Suprapubic skin (tissue), 4 donors: ENCODE measurements at regions not wholly inside any gene's neighbourhood (a gene's known extent, or its start where the extent isn't known, plus 50 kb on each side); places are given as distances from the start of the nearest gene placed in this dataset.

ENCODE experiments used
- DNase-seq, 2 donors: peaks; one replicate each; pipeline ENCODE4 v3.0.0-alpha.2; 2019; ENCODE audit warnings: low spot score in 2 of 2
- H3K27ac ChIP-seq: fragments of 200-600 bp; sonication (generic); one replicate; pipeline ENCODE4 v1.5.1; 2019
- H3K27me3 ChIP-seq: fragments of 200-600 bp; sonication (generic); one replicate; pipeline ENCODE4 v1.5.1; 2019
- H3K36me3 ChIP-seq: fragments of 200-600 bp; sonication (generic); one replicate; pipeline ENCODE4 v1.5.1; 2019
- H3K4me1 ChIP-seq: fragments of 200-600 bp; sonication (generic); one replicate; pipeline ENCODE4 v1.5.1; 2019
- H3K4me3 ChIP-seq: fragments of 200-600 bp; sonication (generic); one replicate; pipeline ENCODE4 v1.5.1; 2019; ENCODE audit warnings: mild to moderate bottlenecking
- H3K9me3 ChIP-seq: fragments of 200-600 bp; sonication (generic); one replicate; pipeline ENCODE4 v1.5.1; 2019
- EP300 ChIP-seq: sonication (generic); formaldehyde crosslinking; IDR thresholded peaks from one replicate; pipeline ENCODE4 v1.6.1; 2017; ENCODE audit warnings: antibody characterized with exemption
- POLR2A ChIP-seq, 2 donors: fragments of 450-650 bp; IDR thresholded peaks; one replicate each; pipeline ENCODE4 v1.6.1; 2017; ENCODE audit warnings: antibody characterized with exemption in 2 of 2, mild to moderate bottlenecking in 2 of 2, moderate library complexity in 2 of 2
- POLR2AphosphoS5 ChIP-seq, 3 donors: sonication (generic); formaldehyde crosslinking; IDR thresholded peaks; one replicate each; pipeline ENCODE4 v1.6.1; 2017; ENCODE audit warnings: antibody characterized with exemption in 3 of 3
- WGBS: methylation state at CpG from one replicate; pipeline ENCODE4 v1.1.5; 2018; 5-methylcytosine and 5-hydroxymethylcytosine counted together
- TF ChIP-seq, protein P1 (sequence below), 2 donors: fragments of 200-600 bp in 1 of 2; fragments of 450-650 bp in 1 of 2; sonication (generic) in 1 of 2; IDR thresholded peaks; one replicate each; pipeline ENCODE4 v1.5.1; 2016 to 2019; ENCODE audit warnings: antibody characterized with exemption in 2 of 2, mild to moderate bottlenecking in 1 of 2, moderate library complexity in 1 of 2

DNA sequence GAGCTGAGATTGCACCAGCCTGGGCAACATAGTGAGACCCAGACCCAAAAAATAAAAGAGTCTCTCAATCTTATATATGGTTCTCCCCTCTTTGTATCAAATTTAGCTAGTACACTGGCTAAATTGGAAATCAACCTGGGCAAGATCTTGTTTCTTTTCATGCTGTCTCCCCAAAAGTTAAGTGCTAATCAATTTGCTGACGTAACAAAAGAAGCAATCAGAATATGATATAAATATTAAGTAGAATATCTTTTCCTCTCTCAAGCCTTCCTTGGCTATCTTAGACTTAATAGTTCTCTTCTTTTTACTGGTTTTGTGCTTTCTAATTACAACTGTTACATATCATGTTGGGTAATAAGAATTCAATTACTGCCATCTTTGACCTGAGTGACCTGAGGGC, 258.9 kb downstream of the KCNRG start:
- TF ChIP-seq POLR2A (IDR thresholded peaks at IDR 0.05): no peak
- no peak for TF ChIP-seq POLR2AphosphoS5 (IDR thresholded peaks at IDR 0.05)
- H3K36me3 ChIP-seq: no peaks in the 10 kb centered on the region
- H3K9me3 ChIP-seq: no peaks in the 10 kb centered on the region
- 98% methylated on average over 1 of the region's 1 CpG for WGBS
- H3K27me3 ChIP-seq: no peaks in the 10 kb centered on the region
- H3K4me3 ChIP-seq: no peak overlapping the region
- H3K27ac ChIP-seq: no peak overlapping the region
- no peaks in the 10 kb centered on the region for H3K4me1 ChIP-seq
- DNase-seq: no peak

DNA sequence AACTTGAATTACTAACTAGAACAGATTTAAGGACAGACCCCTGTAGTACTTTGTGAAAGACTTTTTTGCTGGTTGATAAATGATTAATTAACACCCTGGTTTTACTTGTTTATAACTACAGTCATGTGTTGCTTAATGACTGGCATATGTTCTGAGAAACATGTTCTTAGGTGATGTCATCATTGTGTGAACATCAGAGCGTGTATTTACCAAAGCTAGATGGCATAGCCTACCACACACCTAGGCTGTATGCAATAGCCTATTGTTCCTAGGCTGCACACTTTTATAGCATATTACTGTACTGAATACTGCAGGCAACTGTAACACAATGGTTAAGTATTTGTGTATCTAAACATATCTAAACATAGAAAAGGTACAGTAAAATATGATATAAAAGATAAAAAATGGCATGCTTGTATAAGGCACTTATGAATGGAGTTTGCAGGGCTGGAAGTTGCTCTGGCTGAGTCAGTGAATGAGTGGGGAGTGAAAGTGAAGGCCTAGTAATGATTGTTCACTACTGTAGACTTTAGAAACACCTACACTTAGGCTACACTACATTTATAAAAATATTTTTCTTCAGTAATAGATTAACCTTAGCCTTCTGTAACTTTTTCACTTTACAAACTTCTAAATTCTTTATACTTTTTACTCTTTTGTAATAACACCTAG, 260.3 kb downstream of the KCNRG start:
- WGBS: 26% methylated on average over 1 of the region's 1 CpG
- Histone ChIP-seq H3K27ac (no peak overlapping the region), H3K36me3 (no peaks in the 10 kb centered on the region), H3K4me1 (no peaks in the 10 kb centered on the region), H3K27me3 (no peaks in the 10 kb centered on the region), H3K9me3 (no peaks in the 10 kb centered on the region), H3K4me3 (no peak overlapping the region)
- DNase-seq: no peak
- TF ChIP-seq POLR2A (IDR thresholded peaks at IDR 0.05) (no peak), POLR2AphosphoS5 (IDR thresholded peaks at IDR 0.05) (no peak), EP300 (no peak)
- TF ChIP-seq, protein P1, sequence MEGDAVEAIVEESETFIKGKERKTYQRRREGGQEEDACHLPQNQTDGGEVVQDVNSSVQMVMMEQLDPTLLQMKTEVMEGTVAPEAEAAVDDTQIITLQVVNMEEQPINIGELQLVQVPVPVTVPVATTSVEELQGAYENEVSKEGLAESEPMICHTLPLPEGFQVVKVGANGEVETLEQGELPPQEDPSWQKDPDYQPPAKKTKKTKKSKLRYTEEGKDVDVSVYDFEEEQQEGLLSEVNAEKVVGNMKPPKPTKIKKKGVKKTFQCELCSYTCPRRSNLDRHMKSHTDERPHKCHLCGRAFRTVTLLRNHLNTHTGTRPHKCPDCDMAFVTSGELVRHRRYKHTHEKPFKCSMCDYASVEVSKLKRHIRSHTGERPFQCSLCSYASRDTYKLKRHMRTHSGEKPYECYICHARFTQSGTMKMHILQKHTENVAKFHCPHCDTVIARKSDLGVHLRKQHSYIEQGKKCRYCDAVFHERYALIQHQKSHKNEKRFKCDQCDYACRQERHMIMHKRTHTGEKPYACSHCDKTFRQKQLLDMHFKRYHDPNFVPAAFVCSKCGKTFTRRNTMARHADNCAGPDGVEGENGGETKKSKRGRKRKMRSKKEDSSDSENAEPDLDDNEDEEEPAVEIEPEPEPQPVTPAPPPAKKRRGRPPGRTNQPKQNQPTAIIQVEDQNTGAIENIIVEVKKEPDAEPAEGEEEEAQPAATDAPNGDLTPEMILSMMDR (IDR thresholded peaks at IDR 0.05): no peak

DNA sequence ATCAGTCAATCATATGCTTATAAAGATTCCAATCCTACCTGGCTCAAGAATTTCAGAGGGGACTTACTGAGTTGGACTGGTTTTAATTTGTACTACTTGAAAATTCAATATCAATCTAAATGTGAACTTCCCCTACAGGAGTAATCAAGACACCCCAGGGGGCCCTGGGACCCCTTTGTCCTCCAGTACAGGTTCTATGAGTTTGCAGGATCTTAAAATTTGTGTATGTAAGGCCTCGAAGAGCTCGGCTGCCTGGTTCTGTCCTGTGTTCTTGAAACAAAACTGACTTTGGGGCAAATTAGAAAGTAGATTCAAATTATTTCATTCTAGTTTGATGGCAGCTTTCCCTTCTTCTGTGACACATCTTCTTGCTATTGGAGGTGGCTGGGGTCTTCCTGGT, 261.3 kb downstream of the KCNRG start:
- 100% methylated on average over 2 of the region's 2 CpGs for WGBS
- Histone ChIP-seq H3K27me3 (no peaks in the 10 kb centered on the region), H3K36me3 (no peaks in the 10 kb centered on the region), H3K27ac (no peak overlapping the region), H3K9me3 (no peaks in the 10 kb centered on the region), H3K4me1 (no peaks in the 10 kb centered on the region), H3K4me3 (no peak overlapping the region)
- no peak for TF ChIP-seq POLR2A (IDR thresholded peaks at IDR 0.05)
- no peak for TF ChIP-seq EP300
- TF ChIP-seq, protein P1 (IDR thresholded peaks at IDR 0.05): no peak
- no peak for TF ChIP-seq POLR2AphosphoS5 (IDR thresholded peaks at IDR 0.05)
- DNase-seq: no peak

DNA sequence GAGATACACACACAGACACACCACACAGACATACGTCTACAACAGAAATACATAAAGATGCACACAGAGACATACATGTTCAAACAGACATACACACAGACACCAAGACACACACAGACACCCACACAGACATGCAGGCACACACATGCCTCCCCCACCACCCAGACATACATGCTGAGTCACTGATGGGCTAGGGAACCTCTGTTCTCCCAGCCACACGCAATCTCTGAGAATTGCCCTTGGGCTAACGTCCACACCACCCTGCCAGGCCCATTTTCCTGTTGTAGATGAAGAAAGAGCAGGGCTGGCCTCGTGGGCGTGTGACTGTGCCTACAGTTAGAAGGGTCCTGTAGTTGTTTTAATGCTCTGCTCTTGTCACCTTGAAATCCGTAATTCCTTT, 261.9 kb downstream of the KCNRG start:
- H3K4me1 ChIP-seq: no peaks in the 10 kb centered on the region
- no peaks in the 10 kb centered on the region for H3K9me3 ChIP-seq
- no peaks in the 10 kb centered on the region for H3K36me3 ChIP-seq
- no peaks in the 10 kb centered on the region for H3K27me3 ChIP-seq
- no peak overlapping the region for H3K27ac ChIP-seq
- WGBS: 90% methylated on average over 6 of the region's 6 CpGs
- TF ChIP-seq EP300 (no peak), POLR2AphosphoS5 (IDR thresholded peaks at IDR 0.05) (no peak), POLR2A (IDR thresholded peaks at IDR 0.05) (no peak)
- TF ChIP-seq, protein P1 (IDR thresholded peaks at IDR 0.05): no peak
- DNase-seq: no peak
- no peak overlapping the region for H3K4me3 ChIP-seq

DNA sequence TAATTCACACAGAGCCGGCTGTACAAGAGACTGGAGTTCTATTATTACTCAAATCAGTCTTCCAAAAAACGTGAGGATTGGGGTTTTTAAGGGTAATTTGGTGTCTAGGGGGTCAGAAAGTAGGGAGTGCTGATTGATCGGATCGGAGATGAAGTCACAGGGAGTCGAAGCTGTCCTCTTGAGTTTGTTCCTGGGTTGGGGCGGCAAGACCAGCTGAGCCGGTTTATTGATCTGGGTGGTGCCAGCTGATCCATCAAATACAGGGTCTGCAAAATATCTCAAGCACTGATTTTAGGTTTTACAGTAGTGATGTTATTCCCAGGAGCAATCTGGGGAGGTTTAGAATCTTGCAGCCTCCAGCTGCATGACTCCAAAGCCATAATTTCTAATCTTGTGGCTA, 262.7 kb downstream of the KCNRG start:
- Histone ChIP-seq H3K27me3 (no peaks in the 10 kb centered on the region), H3K9me3 (no peaks in the 10 kb centered on the region), H3K36me3 (no peaks in the 10 kb centered on the region), H3K4me3 (no peak overlapping the region), H3K27ac (no peak overlapping the region), H3K4me1 (no peaks in the 10 kb centered on the region)
- no peak for DNase-seq
- 91% methylated on average over 7 of the region's 7 CpGs for WGBS
- TF ChIP-seq EP300: no peak

DNA sequence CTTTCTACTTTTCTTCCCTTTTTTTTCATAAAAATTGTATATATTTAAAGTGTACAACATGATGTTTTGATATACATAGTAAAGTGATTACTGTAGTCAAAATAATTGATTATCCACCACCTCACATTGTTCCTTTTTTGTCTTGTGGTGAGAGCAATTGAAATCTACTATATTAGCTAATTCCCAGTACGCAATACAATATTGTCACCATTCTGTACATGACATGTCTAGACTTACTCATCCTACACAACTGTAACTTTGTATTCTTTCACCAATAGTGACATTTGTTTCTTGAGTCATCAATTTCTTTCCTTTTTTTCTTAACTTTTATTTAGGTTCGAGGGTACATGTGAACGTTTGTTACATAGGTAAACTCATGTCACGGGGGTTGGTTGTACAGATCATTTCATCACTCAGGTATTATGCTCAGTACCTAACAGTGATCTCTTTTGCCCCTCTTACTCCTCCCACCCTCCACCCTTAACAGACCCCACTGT, 265.2 kb downstream of the KCNRG start:
- DNase-seq: no peak
- TF ChIP-seq, protein P1 (IDR thresholded peaks at IDR 0.05): no peak
- TF ChIP-seq POLR2AphosphoS5 (IDR thresholded peaks at IDR 0.05) (no peak), POLR2A (IDR thresholded peaks at IDR 0.05) (no peak), EP300 (no peak)
- Histone ChIP-seq H3K27me3 (no peaks in the 10 kb centered on the region), H3K9me3 (no peaks in the 10 kb centered on the region), H3K4me1 (no peaks in the 10 kb centered on the region), H3K27ac (no peak overlapping the region), H3K4me3 (no peak overlapping the region), H3K36me3 (no peaks in the 10 kb centered on the region)
- WGBS: 91% methylated on average over 4 of the region's 4 CpGs
